Activated CD4-positive, alpha-beta T cell treated with anti-CD3 and anti-CD28 coated beads, Interleukin-2, amount 10 ng/mL, durations not matched to agents 24 days and 14 days (primary cell): ENCODE measurements at regions not wholly inside any gene's neighbourhood (a gene's known extent, or its start where the extent isn't known, plus 50 kb on each side); places are given as distances from the start of the nearest gene placed in this dataset.
"Not testable (repeated sequence)": the region's sequence is repeated elsewhere in the genome, so short reads cannot be mapped to it uniquely, and the experiment has no call there.

Experiments used
- DNase-seq: peaks from one replicate; pipeline ENCODE4 v3.0.0; 2022
- H3K27ac Mint-ChIP-seq: one replicate; pipeline ENCODE4 v1.8.0; 2022; ENCODE audit warnings: mild to moderate bottlenecking, mixed read lengths
- H3K27me3 Mint-ChIP-seq: one replicate; pipeline ENCODE4 v1.8.0; 2022; ENCODE audit warnings: mixed read lengths
- H3K36me3 Mint-ChIP-seq: one replicate; pipeline ENCODE4 v1.8.0; 2022; ENCODE audit warnings: low read depth, mild to moderate bottlenecking, mixed read lengths
- H3K4me1 Mint-ChIP-seq: one replicate; pipeline ENCODE4 v1.8.0; 2021; ENCODE audit warnings: mixed read lengths
- H3K4me3 Mint-ChIP-seq: one replicate; pipeline ENCODE4 v1.8.0; 2022; ENCODE audit warnings: mild to moderate bottlenecking, moderate library complexity, mixed read lengths
- H3K9me3 Mint-ChIP-seq: one replicate; pipeline ENCODE4 v1.8.0; 2021; ENCODE audit warnings: mixed read lengths
- intact Hi-C: fragments of 100-400 bp; cut with micrococcal nuclease; formaldehyde crosslinking; loops from one replicate; pipeline ENCODE4 v1.15.1; 2023

DNA sequence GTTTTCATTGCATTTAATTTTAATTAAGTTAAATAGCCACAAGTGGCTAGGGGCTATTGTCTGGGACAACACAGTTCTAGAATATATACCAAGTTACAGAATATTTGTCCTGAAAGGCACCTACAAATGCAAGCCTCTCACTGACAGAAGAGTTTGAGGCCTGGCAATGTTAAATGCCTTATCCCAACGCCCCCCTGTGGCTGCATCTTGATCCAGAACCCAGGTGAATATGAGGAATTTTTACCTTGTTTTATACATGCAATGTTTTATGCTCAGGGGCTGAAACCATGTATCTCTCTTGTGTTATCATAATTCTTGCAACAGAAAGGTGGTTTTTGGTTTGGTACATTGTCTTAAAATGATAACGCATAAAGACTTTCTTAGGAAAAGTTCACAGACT is 71.8 kb upstream of the SEC11C start:
- no peak overlapping the region for H3K27ac Mint-ChIP-seq
- no peaks in the 10 kb centered on the region for H3K4me1 Mint-ChIP-seq
- intact Hi-C loops: no loop called here
- no peaks in the 10 kb centered on the region for H3K36me3 Mint-ChIP-seq
- H3K9me3 Mint-ChIP-seq: no peaks in the 10 kb centered on the region
- peaks cover 2% of the 10 kb centered on the region for H3K27me3 Mint-ChIP-seq
- H3K4me3 Mint-ChIP-seq: no peak overlapping the region
- DNase-seq: no peak

DNA sequence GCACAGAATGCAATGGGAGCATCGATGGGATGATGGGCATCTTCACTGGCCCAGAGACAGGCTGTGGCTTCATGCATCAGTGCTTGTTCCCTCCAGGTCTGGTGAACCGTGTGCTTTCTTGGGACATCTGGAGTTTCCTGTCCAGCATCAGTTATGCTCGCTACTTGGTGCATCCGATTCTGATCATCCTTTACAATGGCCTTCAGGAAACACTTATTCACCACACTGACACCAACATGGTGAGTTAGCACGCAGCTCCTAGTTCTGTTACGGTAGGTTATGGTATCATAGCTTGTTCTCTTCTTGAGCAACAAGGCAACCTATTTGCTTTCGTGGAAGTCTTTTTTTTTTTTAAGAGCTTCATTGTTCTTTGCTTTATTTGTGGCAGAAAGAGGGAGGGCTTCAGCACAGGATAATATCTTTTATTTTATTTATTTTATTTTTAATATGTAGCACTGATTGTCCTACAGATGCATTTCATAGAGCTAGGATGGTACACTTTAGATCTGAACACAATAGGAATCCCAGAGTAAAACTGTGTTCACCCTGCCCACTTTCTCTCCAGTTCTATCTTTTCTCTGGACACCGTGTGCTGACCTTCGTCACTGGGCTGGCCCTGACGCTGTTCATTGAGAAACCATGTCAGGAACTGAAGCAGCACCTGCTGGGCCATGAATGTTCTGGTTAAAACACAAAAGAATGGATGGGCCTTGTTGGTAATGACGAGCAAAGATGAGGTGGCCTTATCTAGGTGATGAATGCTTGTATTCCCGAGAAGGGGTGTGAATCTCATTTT is 71.2 kb upstream of the SEC11C start:
- Mint-ChIP-seq H3K4me1 (no peaks in the 10 kb centered on the region), H3K27me3 (peaks cover 2% of the 10 kb centered on the region), H3K27ac (no peak overlapping the region), H3K36me3 (no peaks in the 10 kb centered on the region), H3K4me3 (no peak overlapping the region), H3K9me3 (no peaks in the 10 kb centered on the region)
- no peak for DNase-seq
- intact Hi-C loops: no loop called here

DNA sequence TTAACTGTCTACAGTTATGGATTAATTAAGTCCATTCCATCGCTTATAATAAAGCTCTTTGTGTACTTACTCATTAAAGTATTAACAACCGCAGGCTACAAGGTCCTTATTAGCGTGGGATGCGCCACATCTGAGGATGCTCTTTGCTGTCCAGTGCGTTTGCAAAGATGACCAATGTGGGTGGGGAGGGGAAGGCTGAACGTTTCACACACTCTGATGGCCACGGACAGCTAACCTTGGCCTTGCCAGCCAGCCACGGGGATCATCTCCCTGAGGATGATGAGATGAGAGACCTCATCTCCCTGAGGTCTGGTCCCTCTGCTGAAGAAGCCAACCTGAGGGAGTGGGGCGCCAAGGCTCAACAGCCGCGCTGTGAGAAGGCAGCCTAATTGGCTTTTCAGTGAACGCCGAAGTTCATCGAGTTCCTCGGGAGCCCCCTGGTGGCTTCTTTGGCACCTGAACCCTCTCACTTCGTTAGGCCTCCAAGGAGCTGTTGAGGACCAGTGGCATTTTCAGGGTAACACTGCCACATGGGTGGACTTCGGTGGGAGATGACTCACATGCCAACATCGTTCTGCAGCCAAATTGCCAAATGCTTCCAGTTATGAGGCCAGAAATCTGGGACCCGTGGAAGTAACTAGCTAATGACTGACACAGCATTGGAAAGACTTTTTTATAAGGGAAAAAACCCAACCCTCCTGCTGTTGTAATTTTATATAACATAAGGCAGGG is 69.3 kb upstream of the SEC11C start:
- Mint-ChIP-seq H3K27ac (no peak overlapping the region), H3K4me1 (no peaks in the 10 kb centered on the region), H3K27me3 (peaks cover 7% of the 10 kb centered on the region), H3K9me3 (no peaks in the 10 kb centered on the region), H3K4me3 (no peak overlapping the region), H3K36me3 (no peaks in the 10 kb centered on the region)
- DNase-seq: peak; percentile 91
- intact Hi-C loops: loop anchor here (1.0 kb wide), 2 partner anchors 289 to 302 kb away; no protein-coding TSS in a partner anchor

DNA sequence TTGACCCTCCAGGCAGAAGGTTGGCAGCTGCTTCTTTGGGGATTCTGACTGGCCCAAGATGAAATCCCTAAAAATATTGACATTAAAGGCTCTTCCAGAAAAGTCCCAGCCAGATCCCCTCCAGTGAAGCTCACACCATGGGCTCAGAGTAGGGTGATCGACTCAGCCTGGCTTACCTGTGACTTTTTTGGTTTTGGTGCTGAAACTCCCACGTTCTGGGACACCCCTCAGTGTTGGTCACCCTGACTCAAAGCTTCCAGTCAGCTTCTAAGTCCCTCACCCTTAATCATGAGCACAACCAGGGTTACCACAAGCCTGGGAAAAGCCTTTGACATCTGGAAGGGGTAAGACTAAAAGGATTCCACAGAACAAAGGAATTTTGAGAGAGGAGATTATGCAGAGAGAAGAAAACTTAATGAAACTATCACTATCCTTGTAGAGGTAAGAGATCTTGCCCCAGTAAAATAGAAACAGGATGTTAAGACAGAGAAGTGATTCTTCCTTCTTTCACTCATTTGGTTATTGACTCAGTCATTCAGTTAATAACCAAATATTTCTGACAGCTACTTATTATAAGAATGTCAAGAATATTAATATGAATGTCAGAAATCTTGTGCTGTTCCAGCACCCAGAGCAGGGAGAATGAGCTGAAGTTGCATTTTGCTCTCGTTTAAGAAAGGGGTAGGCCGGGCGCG is 66.8 kb upstream of the SEC11C start:
- intact Hi-C loops: no loop called here
- H3K4me1 Mint-ChIP-seq: no peaks in the 10 kb centered on the region
- H3K27ac Mint-ChIP-seq: no peak overlapping the region
- H3K27me3 Mint-ChIP-seq: peaks cover 14% of the 10 kb centered on the region
- no peaks in the 10 kb centered on the region for H3K36me3 Mint-ChIP-seq
- DNase-seq: no peak
- H3K4me3 Mint-ChIP-seq: no peak overlapping the region
- no peaks in the 10 kb centered on the region for H3K9me3 Mint-ChIP-seq

DNA sequence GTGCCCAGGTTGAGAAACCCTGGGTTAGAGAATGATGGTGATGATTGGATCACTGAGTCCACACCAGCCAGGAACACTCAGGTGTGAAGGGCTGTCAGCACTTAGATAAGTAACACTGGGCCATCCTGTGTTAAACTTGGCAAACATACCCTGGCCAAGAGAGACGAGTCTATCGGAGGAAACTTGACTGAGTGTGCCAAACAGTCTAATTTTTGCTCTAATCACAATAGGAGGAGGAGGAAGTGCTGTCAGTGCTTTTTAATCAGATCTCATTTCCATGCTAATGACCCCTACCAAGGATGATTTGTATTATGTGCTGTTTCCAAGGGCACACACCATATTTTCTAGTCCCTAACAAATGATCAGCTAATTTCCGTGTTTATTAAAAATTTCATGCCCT is 63.8 kb upstream of the SEC11C start:
- Mint-ChIP-seq H3K4me3 (no peak overlapping the region), H3K27ac (no peak overlapping the region), H3K36me3 (no peaks in the 10 kb centered on the region), H3K27me3 (peaks cover 19% of the 10 kb centered on the region), H3K9me3 (no peaks in the 10 kb centered on the region), H3K4me1 (no peaks in the 10 kb centered on the region)
- no peak for DNase-seq
- intact Hi-C loops: no loop called here

DNA sequence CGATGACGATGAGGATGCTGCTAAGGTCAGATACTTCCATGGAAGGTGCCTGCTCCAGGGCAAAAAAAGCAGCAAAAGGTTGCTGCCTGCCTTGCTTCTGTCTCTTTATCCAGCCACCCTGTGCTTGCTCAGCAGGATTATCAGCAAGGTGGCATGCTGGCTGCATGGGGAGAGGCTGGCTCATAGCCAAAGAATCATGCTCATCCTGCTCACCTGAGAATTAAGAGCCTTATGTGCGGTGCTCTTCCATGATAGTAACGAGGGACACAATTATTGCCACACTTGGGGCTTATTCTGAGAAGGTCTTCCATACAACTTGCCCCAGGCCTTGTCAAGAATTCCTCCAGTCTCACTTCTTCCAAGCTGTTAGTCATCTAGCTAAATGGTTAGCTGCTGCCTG is 60.4 kb upstream of the SEC11C start:
- Mint-ChIP-seq H3K27ac (no peak overlapping the region), H3K4me1 (peaks cover 5% of the 10 kb centered on the region), H3K27me3 (peaks cover 29% of the 10 kb centered on the region), H3K9me3 (no peaks in the 10 kb centered on the region), H3K4me3 (no peak overlapping the region), H3K36me3 (no peaks in the 10 kb centered on the region)
- intact Hi-C loops: no loop called here
- DNase-seq: no peak

DNA sequence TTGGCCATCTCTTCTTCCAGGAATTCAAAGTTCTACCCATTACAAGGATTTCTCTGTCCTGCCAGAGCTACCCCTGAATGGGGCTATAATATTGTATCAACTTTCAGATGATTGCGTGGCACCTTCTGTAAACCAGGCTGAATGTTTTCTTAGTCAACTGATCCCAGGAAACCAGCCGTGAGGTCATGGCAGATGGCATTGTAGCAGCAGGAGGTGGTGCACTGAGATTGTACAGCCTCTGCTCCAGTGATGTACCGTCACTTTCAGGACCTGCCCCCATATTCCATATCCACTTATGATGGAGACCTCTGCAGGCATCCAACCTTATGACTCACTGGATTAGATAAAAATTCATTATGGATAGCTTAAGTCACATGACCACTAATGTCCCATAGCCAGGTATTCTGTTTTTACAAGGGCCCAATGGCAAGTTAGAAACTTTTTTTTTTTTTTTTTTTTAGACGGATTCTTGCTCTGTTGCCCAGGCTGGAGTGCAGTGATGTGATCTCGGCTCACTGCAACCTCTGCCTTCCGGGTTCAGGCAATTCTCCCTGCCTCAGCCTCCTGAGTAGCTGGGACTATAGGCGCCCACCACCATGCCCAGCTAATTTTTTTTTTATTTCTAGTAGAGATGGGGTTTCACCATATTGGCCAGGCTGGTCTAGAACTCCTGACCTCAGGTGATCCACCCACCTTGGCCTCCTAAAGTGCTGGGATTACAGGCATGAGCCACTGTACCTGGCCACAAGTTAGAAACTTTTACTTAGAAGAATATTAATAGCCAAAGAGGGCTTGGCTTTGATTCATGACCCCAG is 59.8 kb upstream of the SEC11C start:
- H3K36me3 Mint-ChIP-seq, DNase-seq, H3K27ac Mint-ChIP-seq, H3K4me1 Mint-ChIP-seq, H3K4me3 Mint-ChIP-seq, H3K9me3 Mint-ChIP-seq: not testable (repeated sequence)
- intact Hi-C loops: loop anchor here (10.0 kb wide), 2 partner anchors 95 to 145 kb away; partner anchors contain the start of gene GRP
- H3K27me3 Mint-ChIP-seq: peaks cover 24% of the 10 kb centered on the region

DNA sequence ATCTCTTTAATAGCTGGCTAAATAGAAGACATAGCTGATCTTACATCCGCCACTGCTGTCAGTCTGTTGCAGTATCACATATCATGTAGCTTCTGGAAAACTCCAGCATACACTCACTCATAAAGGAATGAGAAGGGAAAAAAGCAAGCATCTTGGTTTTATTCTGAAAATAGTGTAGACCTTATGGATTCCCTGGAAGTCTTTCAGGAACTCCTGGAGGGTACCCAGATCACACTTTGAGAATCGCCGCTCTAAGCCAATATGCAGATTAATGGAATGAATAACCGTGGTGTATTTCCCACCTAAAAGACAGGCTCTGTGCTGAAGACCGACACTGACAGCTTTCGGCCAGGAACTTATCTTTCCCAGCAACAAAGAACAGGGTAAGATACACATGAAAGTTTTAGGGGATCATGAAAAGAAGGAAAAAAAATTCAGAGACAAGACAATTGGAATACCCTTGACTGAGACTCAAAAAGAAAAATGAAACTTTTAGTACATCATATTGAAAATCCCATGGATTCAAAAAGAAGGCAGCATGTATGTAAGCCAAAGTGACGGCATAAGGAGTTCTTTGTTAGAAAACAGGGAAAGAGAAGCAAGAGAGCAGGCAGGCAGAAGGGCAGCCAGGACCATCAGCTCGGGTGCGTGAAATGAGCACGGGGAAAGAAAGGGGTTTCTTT is 56.4 kb upstream of the SEC11C start:
- no peak overlapping the region for H3K4me3 Mint-ChIP-seq
- no peaks in the 10 kb centered on the region for H3K36me3 Mint-ChIP-seq
- H3K27me3 Mint-ChIP-seq: peaks cover 16% of the 10 kb centered on the region
- intact Hi-C loops: loop anchor here (10.0 kb wide), 2 partner anchors 92 to 142 kb away; partner anchors contain the start of gene GRP
- peaks cover 5% of the 10 kb centered on the region for H3K4me1 Mint-ChIP-seq
- H3K27ac Mint-ChIP-seq: no peak overlapping the region
- no peaks in the 10 kb centered on the region for H3K9me3 Mint-ChIP-seq
- no peak for DNase-seq

DNA sequence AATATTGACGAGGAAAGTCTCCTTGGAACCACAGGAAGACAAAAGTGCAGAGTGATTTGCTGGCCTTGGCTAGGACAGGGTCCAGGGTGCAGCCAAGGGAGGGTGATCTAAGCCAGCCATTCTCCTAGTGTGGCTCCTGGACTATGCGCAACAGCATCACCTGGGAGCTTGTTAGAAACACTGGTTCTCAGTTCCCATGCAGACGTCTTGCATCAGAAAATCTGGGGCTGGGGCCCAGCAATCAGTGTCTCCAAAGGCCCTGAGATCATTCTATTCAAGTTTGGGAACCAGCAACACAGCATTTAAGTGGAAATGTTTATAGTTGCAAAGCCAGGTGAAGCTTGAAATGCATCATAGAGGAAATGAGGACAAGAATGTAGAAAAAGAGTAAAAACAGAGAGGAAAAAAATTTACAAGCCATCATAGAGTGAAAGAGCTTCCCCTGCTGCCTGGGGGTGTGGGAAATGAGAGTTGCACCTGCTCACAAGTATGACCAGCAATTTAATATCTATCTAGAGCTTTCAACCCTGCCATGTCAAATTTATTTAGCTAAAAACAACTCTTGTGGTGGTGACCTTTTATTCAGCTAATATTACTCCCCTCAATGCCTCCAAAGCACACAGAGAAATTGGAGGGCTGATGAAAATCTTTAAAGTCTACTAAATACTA is 54.4 kb upstream of the SEC11C start:
- H3K27me3 Mint-ChIP-seq: peaks cover 16% of the 10 kb centered on the region
- no peak for DNase-seq
- intact Hi-C loops: loop anchor here (2.0 to 10.0 kb wide), 3 partner anchors 90 to 318 kb away; partner anchors contain the start of gene GRP
- no peak overlapping the region for H3K27ac Mint-ChIP-seq
- H3K4me1 Mint-ChIP-seq: peaks cover 5% of the 10 kb centered on the region
- H3K4me3 Mint-ChIP-seq: no peak overlapping the region
- no peaks in the 10 kb centered on the region for H3K36me3 Mint-ChIP-seq
- H3K9me3 Mint-ChIP-seq: no peaks in the 10 kb centered on the region

DNA sequence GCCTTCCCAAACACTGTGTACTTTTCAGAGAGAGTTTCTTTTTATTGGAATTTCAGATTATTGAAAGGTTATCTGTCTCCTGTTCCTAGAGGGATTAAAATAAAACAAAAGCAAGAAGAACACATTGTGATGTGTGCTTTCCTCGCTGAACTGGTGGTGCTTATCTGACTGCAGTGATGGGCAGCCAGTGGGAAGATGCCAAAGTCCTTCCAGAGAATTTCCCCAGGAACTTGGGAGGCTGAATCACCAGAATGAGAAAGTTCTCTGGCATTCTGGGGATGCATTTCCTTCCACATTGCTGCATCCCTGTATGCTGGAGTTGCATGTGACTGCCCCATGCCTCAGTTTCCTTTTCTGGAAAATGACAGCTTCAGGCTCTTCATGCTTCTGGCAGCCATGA is 53.9 kb upstream of the SEC11C start:
- intact Hi-C loops: loop anchor here (2.0 to 10.0 kb wide), 3 partner anchors 89 to 317 kb away; partner anchors contain the start of gene GRP
- peaks cover 14% of the 10 kb centered on the region for H3K27me3 Mint-ChIP-seq
- H3K9me3 Mint-ChIP-seq: no peaks in the 10 kb centered on the region
- H3K4me1 Mint-ChIP-seq: peaks cover 5% of the 10 kb centered on the region
- H3K4me3 Mint-ChIP-seq: no peak overlapping the region
- no peak for DNase-seq
- no peak overlapping the region for H3K27ac Mint-ChIP-seq
- no peaks in the 10 kb centered on the region for H3K36me3 Mint-ChIP-seq

DNA sequence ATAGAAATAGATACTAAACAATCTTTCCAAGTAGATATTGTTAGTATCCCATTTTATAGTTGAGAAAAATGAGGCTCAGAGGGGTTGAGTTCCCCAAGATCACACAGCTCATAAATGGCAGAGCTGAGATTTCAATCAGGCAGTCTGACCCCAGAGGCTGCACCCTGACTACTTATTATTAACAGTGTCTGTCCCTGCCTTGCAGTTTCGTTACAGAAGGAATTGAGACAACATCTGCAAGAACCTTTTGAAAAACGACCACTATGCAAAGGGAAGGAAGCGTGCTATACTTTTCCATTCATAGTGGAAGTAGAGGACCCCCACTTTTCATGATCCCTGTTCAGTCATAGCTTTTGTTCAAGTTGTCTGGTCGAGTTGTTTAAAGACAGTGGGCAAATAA is 53.2 kb upstream of the SEC11C start:
- H3K4me1 Mint-ChIP-seq: peaks cover 5% of the 10 kb centered on the region
- H3K27me3 Mint-ChIP-seq: peaks cover 14% of the 10 kb centered on the region
- DNase-seq: no peak
- H3K4me3 Mint-ChIP-seq: no peak overlapping the region
- no peaks in the 10 kb centered on the region for H3K9me3 Mint-ChIP-seq
- H3K36me3 Mint-ChIP-seq: no peaks in the 10 kb centered on the region
- intact Hi-C loops: loop anchor here (10.0 kb wide), 2 partner anchors 88 to 138 kb away; partner anchors contain the start of gene GRP
- no peak overlapping the region for H3K27ac Mint-ChIP-seq

DNA sequence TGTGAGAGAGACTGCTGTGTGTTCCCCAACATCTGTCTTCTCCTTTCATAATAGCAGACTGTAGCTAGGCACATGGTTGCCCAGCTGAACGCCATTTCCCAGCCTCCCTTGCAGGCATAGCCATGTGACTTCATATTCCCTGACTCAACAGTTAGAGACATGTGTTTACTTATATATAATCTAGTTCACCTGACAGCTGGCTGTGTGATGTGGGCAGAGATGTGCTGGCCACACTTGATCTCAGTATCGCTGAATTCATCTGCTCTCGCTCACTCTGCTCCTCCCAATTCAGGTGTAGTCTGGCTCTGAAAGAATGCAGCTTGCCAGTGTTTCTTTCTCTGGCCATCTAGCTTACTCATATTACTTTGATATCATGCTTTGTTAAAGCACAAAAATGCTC is 52.3 kb upstream of the SEC11C start:
- peaks cover 5% of the 10 kb centered on the region for H3K4me1 Mint-ChIP-seq

More for the DNA sequence above, 52.3 kb upstream of the SEC11C start:
- no peak for DNase-seq
- Mint-ChIP-seq H3K36me3 (no peaks in the 10 kb centered on the region), H3K9me3 (no peaks in the 10 kb centered on the region), H3K27ac (no peak overlapping the region), H3K4me3 (no peak overlapping the region), H3K27me3 (peaks cover 15% of the 10 kb centered on the region)
- intact Hi-C loops: loop anchor here (10.0 kb wide), 2 partner anchors 87 to 137 kb away; partner anchors contain the start of gene GRP
